ENCODE measurements at regions not wholly inside any gene's neighbourhood (a gene's known extent, or its start where the extent isn't known, plus 50 kb on each side); places are given as distances from the start of the nearest gene placed in this dataset.

DNA sequence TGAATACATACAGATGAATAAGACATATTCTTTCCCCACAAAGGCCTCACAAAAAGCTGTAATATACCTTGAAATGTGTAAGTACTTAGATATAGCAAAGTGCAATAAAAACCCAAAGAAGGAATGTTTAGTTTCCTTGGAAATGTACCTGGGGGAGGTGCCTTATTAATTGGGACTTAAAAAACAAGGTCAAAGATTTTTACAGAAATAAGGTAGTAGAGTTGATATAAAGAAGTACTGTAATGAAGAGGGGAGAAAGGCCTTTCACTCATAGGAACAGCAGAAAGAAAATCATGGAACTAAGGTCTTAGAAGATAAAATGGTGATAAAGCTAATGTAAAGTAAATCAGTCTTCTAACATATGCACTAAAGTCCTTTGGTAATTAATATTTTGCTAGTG is 153.9 kb upstream of the B3GALT2 start:
- ATAC-seq (no peak), DNase-seq (ENCODE audit: low read depth, low spot score) (no peak)
- no peaks in the 10 kb centered on the region for H3K79me2 ChIP-seq (ENCODE audit: insufficient read depth, low read length)
- no peaks in the 10 kb centered on the region for H3K27me3 ChIP-seq (ENCODE audit: insufficient read depth, low read length)
- CTCF ChIA-PET = no interaction called here
- H2AFZ ChIP-seq (ENCODE audit: low read depth, low read length, poor library complexity, severe bottlenecking) = no peak overlapping the region
- no peak overlapping the region for H3K27ac ChIP-seq (ENCODE audit: low read depth, low read length)
- TF ChIP-seq SP1 (IDR thresholded peaks at IDR 0.05; ENCODE audit: low read depth) (no peak), CEBPB (IDR thresholded peaks at IDR 0.05; ENCODE audit: low read depth) (no peak), CBX3 (IDR thresholded peaks at IDR 0.05; ENCODE audit: low read depth) (no peak), EGR1 (IDR thresholded peaks at IDR 0.05; ENCODE audit: low read depth) (no peak), ZFX (IDR thresholded peaks at IDR 0.05) (no peak), ELF1 (IDR thresholded peaks at IDR 0.05; ENCODE audit: borderline replicate concordance, low read depth) (no peak)
- TF ChIP-seq, protein P1, sequence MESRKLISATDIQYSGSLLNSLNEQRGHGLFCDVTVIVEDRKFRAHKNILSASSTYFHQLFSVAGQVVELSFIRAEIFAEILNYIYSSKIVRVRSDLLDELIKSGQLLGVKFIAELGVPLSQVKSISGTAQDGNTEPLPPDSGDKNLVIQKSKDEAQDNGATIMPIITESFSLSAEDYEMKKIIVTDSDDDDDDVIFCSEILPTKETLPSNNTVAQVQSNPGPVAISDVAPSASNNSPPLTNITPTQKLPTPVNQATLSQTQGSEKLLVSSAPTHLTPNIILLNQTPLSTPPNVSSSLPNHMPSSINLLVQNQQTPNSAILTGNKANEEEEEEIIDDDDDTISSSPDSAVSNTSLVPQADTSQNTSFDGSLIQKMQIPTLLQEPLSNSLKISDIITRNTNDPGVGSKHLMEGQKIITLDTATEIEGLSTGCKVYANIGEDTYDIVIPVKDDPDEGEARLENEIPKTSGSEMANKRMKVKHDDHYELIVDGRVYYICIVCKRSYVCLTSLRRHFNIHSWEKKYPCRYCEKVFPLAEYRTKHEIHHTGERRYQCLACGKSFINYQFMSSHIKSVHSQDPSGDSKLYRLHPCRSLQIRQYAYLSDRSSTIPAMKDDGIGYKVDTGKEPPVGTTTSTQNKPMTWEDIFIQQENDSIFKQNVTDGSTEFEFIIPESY (IDR thresholded peaks at IDR 0.05; ENCODE audit: extremely low read depth, insufficient replicate concordance, low read length) = no peak
- H3K4me3 ChIP-seq (replicated peaks in 1 of 2; ENCODE audit: low read depth in 1 of 2, low read length in 2 of 2) = no peak overlapping the region
- RAD21 ChIA-PET (ENCODE audit: low non-redundant PET in 1 of 2, low total read pairs in 2 of 2, uncharacterized antibody in 2 of 2, unreplicated experiment in 2 of 2) = no interaction called here
- H4K20me1 ChIP-seq (ENCODE audit: insufficient read depth) = no peaks in the 10 kb centered on the region
- intact Hi-C loops (cut with micrococcal nuclease) = no loop called here
- H3K9me2 ChIP-seq (ENCODE audit: insufficient read depth) = no peaks in the 10 kb centered on the region
- no TSS peak for BruUV-seq (replicated peaks)
- no peaks in the 10 kb centered on the region for H3K9me3 ChIP-seq (ENCODE audit: control insufficient read depth in 1 of 2, insufficient read depth in 1 of 2, low read depth in 1 of 2, low read length in 2 of 2)
- H3K36me3 ChIP-seq (ENCODE audit: control insufficient read depth in 1 of 2, insufficient read depth in 2 of 2, low read length in 2 of 2) = no peaks in the 10 kb centered on the region
- POLR2A ChIA-PET = no interaction called here
- no peaks in the 10 kb centered on the region for H3K4me1 ChIP-seq (ENCODE audit: control insufficient read depth in 1 of 2, insufficient read depth in 2 of 2, low read length in 2 of 2)
- H3K9ac ChIP-seq (ENCODE audit: low read length) = no peak overlapping the region
- H3K4me2 ChIP-seq (ENCODE audit: low read length) = no peak overlapping the region

DNA sequence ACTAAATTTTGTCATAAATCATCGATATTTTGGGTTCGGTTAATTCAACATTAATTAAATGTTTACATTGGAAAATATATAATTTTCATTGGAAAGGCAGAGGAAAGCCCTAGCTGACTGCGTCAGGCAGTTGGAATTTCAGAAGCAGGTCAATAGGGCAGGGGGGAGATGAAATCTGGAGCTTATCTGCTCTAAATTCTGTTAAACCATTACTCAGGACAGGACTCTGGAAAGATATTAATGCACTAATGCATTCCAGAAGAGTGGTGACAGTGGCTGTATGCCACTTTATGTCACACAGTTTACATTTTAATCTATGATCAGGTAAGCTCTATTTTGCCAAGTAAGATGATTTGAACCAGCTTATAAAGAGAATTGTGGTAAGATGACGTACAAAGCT is 153.0 kb upstream of the B3GALT2 start:
- CTCF ChIA-PET = interaction anchor here (1.8 kb wide), 1 partner anchor 196 kb away, joined by 4 read pairs; no protein-coding TSS in a partner anchor
- RAD21 ChIA-PET (ENCODE audit: low non-redundant PET in 1 of 2, low total read pairs in 2 of 2, uncharacterized antibody in 2 of 2, unreplicated experiment in 2 of 2) = no interaction called here
- ATAC-seq (no peak), DNase-seq (ENCODE audit: low read depth, low spot score) (no peak)
- H3K9me2 ChIP-seq (ENCODE audit: insufficient read depth) = no peaks in the 10 kb centered on the region
- POLR2A ChIA-PET = no interaction called here
- no peak overlapping the region for H3K27ac ChIP-seq (ENCODE audit: low read depth, low read length)
- H3K36me3 ChIP-seq (ENCODE audit: control insufficient read depth in 1 of 2, insufficient read depth in 2 of 2, low read length in 2 of 2) = no peaks in the 10 kb centered on the region
- no peak overlapping the region for H3K4me2 ChIP-seq (ENCODE audit: low read length)
- H3K9me3 ChIP-seq (ENCODE audit: control insufficient read depth in 1 of 2, insufficient read depth in 1 of 2, low read depth in 1 of 2, low read length in 2 of 2) = no peaks in the 10 kb centered on the region
- H2AFZ ChIP-seq (ENCODE audit: low read depth, low read length, poor library complexity, severe bottlenecking) = no peak overlapping the region
- no peaks in the 10 kb centered on the region for H4K20me1 ChIP-seq (ENCODE audit: insufficient read depth)
- H3K27me3 ChIP-seq (ENCODE audit: insufficient read depth, low read length) = no peaks in the 10 kb centered on the region
- no TSS peak for BruUV-seq (replicated peaks)
- no peak overlapping the region for H3K4me3 ChIP-seq (replicated peaks in 1 of 2; ENCODE audit: low read depth in 1 of 2, low read length in 2 of 2)
- no peaks in the 10 kb centered on the region for H3K4me1 ChIP-seq (ENCODE audit: control insufficient read depth in 1 of 2, insufficient read depth in 2 of 2, low read length in 2 of 2)
- H3K9ac ChIP-seq (ENCODE audit: low read length) = no peak overlapping the region
- no peaks in the 10 kb centered on the region for H3K79me2 ChIP-seq (ENCODE audit: insufficient read depth, low read length)
- no peak for TF ChIP-seq SRF (IDR thresholded peaks at IDR 0.05; ENCODE audit: low read depth)
- TF ChIP-seq FOSL1 (IDR thresholded peaks at IDR 0.05; ENCODE audit: low read depth) = no peak
- TF ChIP-seq POLR2AphosphoS5 (IDR thresholded peaks at IDR 0.05; ENCODE audit: low read depth, low read length) = no peak
- TF ChIP-seq ELF1 (IDR thresholded peaks at IDR 0.05; ENCODE audit: borderline replicate concordance, low read depth) = no peak
- TF ChIP-seq SP1 (IDR thresholded peaks at IDR 0.05; ENCODE audit: low read depth) = no peak
- TF ChIP-seq CBX3 (IDR thresholded peaks at IDR 0.05; ENCODE audit: low read depth) = no peak
- TF ChIP-seq EZH2 (IDR thresholded peaks at IDR 0.05) = no peak
- TF ChIP-seq RAD21 (IDR thresholded peaks at IDR 0.05; ENCODE audit: low read depth) = no peak
- TF ChIP-seq JUND (IDR thresholded peaks at IDR 0.05) = no peak
- no peak for TF ChIP-seq SIN3A (IDR thresholded peaks at IDR 0.05; ENCODE audit: low read depth)
- no peak for TF ChIP-seq YY1 (IDR thresholded peaks at IDR 0.05; ENCODE audit: extremely low read depth, insufficient replicate concordance, low read depth, low read length)
- TF ChIP-seq, protein P2, sequence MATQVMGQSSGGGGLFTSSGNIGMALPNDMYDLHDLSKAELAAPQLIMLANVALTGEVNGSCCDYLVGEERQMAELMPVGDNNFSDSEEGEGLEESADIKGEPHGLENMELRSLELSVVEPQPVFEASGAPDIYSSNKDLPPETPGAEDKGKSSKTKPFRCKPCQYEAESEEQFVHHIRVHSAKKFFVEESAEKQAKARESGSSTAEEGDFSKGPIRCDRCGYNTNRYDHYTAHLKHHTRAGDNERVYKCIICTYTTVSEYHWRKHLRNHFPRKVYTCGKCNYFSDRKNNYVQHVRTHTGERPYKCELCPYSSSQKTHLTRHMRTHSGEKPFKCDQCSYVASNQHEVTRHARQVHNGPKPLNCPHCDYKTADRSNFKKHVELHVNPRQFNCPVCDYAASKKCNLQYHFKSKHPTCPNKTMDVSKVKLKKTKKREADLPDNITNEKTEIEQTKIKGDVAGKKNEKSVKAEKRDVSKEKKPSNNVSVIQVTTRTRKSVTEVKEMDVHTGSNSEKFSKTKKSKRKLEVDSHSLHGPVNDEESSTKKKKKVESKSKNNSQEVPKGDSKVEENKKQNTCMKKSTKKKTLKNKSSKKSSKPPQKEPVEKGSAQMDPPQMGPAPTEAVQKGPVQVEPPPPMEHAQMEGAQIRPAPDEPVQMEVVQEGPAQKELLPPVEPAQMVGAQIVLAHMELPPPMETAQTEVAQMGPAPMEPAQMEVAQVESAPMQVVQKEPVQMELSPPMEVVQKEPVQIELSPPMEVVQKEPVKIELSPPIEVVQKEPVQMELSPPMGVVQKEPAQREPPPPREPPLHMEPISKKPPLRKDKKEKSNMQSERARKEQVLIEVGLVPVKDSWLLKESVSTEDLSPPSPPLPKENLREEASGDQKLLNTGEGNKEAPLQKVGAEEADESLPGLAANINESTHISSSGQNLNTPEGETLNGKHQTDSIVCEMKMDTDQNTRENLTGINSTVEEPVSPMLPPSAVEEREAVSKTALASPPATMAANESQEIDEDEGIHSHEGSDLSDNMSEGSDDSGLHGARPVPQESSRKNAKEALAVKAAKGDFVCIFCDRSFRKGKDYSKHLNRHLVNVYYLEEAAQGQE (IDR thresholded peaks at IDR 0.05; ENCODE audit: low read depth) = no peak
- TF ChIP-seq EGR1 (IDR thresholded peaks at IDR 0.05; ENCODE audit: low read depth) = no peak
- no peak for TF ChIP-seq MAX (IDR thresholded peaks at IDR 0.05)
- no peak for TF ChIP-seq ZFX (IDR thresholded peaks at IDR 0.05)
- TF ChIP-seq EZH2phosphoT487 (IDR thresholded peaks at IDR 0.05; ENCODE audit: borderline replicate concordance) = no peak
- no peak for TF ChIP-seq CEBPB (IDR thresholded peaks at IDR 0.05; ENCODE audit: low read depth)
- intact Hi-C loops (cut with micrococcal nuclease) = no loop called here

Data from HCT116 (cell line).